SIG-M5 treated with dmso at 0.1 percent for 504 hours (cell line): ENCODE measurements at regions not wholly inside any gene's neighbourhood (a gene's known extent, or its start where the extent isn't known, plus 50 kb on each side); places are given as distances from the start of the nearest gene placed in this dataset.

ENCODE experiments used
- DNase-seq: peaks from one replicate; lab custom pipeline; 2025; ENCODE audit not compliant: unreplicated experiment; lab: John Stamatoyannopoulos, UW

- no peak for DNase-seq
These were observed 552.6 kb downstream of the MRPL39 start for GRCh38 chr21:25054689-25055088.

GRCh38 chr21:25039461-25040380 is 567.6 kb downstream of the MRPL39 start:
- DNase-seq = peak; percentile 79

GRCh38 chr21:25036775-25037174 is 570.5 kb downstream of the MRPL39 start:
- DNase-seq = no peak

- no peak for DNase-seq
These were observed 575.5 kb downstream of the MRPL39 start for GRCh38 chr21:25031750-25032149.

GRCh38 chr21:25029580-25029979 is 577.7 kb downstream of the MRPL39 start:
- no peak for DNase-seq

- DNase-seq = no peak
These were observed 581.7 kb downstream of the MRPL39 start for GRCh38 chr21:25025596-25025995.

GRCh38 chr21:25024639-25025038 is 582.6 kb downstream of the MRPL39 start:
- DNase-seq = no peak

- DNase-seq = peak; percentile 94
These were observed 601.9 kb downstream of the MRPL39 start for GRCh38 chr21:25005388-25005787.

- no peak for DNase-seq
These were observed 604.6 kb downstream of the MRPL39 start for GRCh38 chr21:25002676-25003075.

GRCh38 chr21:24995216-24995615 is 612.1 kb downstream of the MRPL39 start:
- DNase-seq = no peak

GRCh38 chr21:24994717-24995116 is 612.6 kb downstream of the MRPL39 start:
- no peak for DNase-seq

GRCh38 chr21:24989516-24989915 is 617.8 kb downstream of the MRPL39 start:
- DNase-seq = no peak

- no peak for DNase-seq
These were observed 618.3 kb downstream of the MRPL39 start for GRCh38 chr21:24988941-24989340.

GRCh38 chr21:24976238-24976637 is 631.0 kb downstream of the MRPL39 start:
- no peak for DNase-seq

GRCh38 chr21:24969068-24969467 is 638.2 kb downstream of the MRPL39 start:
- DNase-seq = no peak

GRCh38 chr21:24955275-24955961 is 651.9 kb downstream of the MRPL39 start:
- no peak for DNase-seq

GRCh38 chr21:24948186-24948585 is 659.1 kb downstream of the MRPL39 start:
- DNase-seq = no peak

- no peak for DNase-seq
These were observed 661.4 kb downstream of the MRPL39 start for GRCh38 chr21:24945910-24946309.

GRCh38 chr21:24941316-24942185 is 665.7 kb downstream of the MRPL39 start:
- DNase-seq = no peak

- DNase-seq = no peak
These were observed 668.0 kb downstream of the MRPL39 start for GRCh38 chr21:24939291-24939690.

GRCh38 chr21:24938573-24938972 is 668.7 kb downstream of the MRPL39 start:
- no peak for DNase-seq
